DOHH2 (cell line): ENCODE measurements at regions not wholly inside any gene's neighbourhood (a gene's known extent, or its start where the extent isn't known, plus 50 kb on each side); places are given as distances from the start of the nearest gene placed in this dataset.

Source experiments
- CTCF ChIP-seq: fragments of 200-600 bp; sonication (generic); IDR thresholded peaks from one replicate; pipeline ENCODE4 v1.5.1; 2014; ENCODE audit warnings: antibody characterized with exemption, mild to moderate bottlenecking, low read depth, low read length; ENCODE audit not compliant: poor library complexity, severe bottlenecking
- EZH2phosphoT487 ChIP-seq: fragments of 200-600 bp; sonication (generic); IDR thresholded peaks from 2 replicates; pipeline ENCODE4 v1.6.1; 2017; ENCODE audit warnings: borderline replicate concordance, mild to moderate bottlenecking, antibody characterized with exemption, low read length, moderate library complexity, mixed read lengths

GRCh38 chr5:125558466-125558865, 812.0 kb upstream of the ZNF608 start:
- no peak for TF ChIP-seq CTCF
- TF ChIP-seq EZH2phosphoT487, result no peak
